Sigmoid colon (tissue), 4 donors: ENCODE measurements at regions not wholly inside any gene's neighbourhood (a gene's known extent, or its start where the extent isn't known, plus 50 kb on each side); places are given as distances from the start of the nearest gene placed in this dataset.

Experiments
- CTCF ChIP-seq, 4 experiments: fragments of 450-650 bp in 3 of 4; fragments of 200-600 bp in 1 of 4; IDR thresholded peaks; one replicate each; pipeline ENCODE4 v1.5.1; 2016 to 2019; ENCODE audit warnings: antibody characterized with exemption in 4 of 4, mild to moderate bottlenecking in 3 of 4, moderate library complexity in 2 of 4
- POLR2AphosphoS5 ChIP-seq, 4 donors: sonication (generic); formaldehyde crosslinking; IDR thresholded peaks; one replicate each; pipeline ENCODE4 v1.6.1; 2017; ENCODE audit warnings: antibody characterized with exemption in 4 of 4

- no peak for TF ChIP-seq POLR2AphosphoS5 (IDR thresholded peaks at IDR 0.05)
- no peak for TF ChIP-seq CTCF (IDR thresholded peaks at IDR 0.05)
These were observed 163.1 kb downstream of the LARP7 start for GRCh38 chr4:112800001-112800400.
